COLO668 (cell line): ENCODE measurements at regions not wholly inside any gene's neighbourhood (a gene's known extent, or its start where the extent isn't known, plus 50 kb on each side); places are given as distances from the start of the nearest gene placed in this dataset.

Experiments
- DNase-seq: peaks from one replicate; lab custom pipeline; 2025; ENCODE audit not compliant: unreplicated experiment; lab: John Stamatoyannopoulos, UW

DNA sequence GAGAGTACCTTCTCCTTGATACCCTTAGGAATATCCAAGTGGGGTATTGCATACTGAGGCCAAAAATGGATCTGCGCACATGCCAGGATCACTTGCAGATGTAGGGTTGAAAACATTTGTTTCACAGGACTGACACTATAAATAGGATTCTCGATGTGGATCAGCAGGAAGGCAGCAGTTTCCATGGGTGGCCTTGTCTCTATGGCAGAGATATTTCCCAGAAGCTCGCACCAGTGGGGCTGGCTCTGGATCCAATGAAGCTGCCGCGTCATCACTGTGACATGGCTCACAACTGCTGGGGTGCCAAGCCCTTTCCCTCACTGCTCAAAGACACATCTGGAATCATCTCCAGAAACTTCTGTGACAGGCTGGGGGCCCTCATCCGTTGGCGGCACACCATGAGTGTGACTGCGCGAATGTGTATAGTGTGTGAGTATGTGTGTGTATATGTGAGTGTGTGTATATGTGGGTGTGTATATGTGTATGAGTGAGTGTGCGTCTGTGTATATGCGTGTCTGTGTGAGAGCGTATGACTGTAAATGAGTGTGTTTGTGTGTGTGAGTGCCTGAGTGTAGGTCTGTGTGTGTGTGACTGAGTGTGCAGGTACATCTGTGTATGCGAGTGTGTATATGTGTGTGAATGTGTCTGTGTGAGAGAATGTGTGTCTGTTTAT, 182.5 kb downstream of the GAS1 start:
- DNase-seq, result no peak

DNA sequence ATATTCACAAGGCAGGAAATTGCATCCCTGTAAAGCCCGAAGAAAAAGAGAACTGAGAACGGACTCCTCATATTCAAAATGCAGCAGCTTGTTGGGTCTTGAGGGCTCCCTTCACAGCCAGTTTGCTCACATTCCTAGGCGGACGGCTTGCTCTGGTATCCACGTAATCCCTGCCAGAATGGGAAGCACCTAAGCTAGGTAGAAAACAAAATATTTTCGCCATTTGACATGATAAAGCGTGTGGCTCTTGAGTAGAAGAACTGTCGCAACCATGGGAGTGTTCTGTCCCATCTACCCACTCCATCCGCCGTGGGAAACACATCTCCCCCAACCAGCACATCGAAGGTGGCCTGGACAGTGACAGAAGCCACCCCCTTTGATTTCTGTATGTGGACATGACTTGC, 183.1 kb downstream of the GAS1 start:
- no peak for DNase-seq

- DNase-seq, result no peak
These were observed 183.5 kb downstream of the GAS1 start for GRCh38 chr9:86763791-86764190.

DNA sequence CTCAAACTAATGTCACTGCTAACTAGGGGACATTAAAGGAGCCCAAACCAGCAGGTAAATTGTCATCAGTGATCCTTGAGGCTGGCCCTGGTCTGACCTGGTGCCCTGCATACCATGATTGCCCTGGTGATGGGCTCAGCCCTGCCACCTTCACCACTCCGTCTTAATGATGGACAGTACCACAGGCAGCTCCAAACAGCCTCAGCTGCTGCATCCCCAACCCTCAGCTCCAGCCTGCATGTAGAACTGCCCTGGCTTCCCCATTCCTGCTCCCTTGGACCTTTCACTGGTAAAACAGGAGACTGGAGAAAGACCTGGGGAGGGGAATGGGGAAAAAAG, 190.0 kb downstream of the GAS1 start:
- no peak for DNase-seq

GRCh38 chr9:86756576-86757381, 190.5 kb downstream of the GAS1 start:
- no peak for DNase-seq

DNA sequence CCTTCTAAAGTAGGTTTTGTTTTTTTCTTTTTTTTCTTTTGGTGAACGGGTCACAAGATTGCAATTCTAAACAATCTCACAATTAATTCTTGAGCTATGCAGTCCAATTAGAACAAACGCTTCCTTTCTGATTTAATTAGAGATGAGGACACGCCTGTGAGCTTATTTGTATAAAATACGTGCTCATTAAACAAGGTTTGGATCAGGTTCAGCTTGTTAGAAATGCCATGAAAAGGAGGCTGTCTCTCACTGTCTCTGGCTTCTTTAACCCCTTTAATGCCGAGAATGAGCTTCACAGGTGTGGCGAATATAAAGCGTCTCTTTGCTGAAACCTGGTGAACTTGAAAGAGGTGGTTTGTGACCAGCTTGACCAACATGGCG, 191.8 kb downstream of the GAS1 start:
- DNase-seq, result no peak

DNA sequence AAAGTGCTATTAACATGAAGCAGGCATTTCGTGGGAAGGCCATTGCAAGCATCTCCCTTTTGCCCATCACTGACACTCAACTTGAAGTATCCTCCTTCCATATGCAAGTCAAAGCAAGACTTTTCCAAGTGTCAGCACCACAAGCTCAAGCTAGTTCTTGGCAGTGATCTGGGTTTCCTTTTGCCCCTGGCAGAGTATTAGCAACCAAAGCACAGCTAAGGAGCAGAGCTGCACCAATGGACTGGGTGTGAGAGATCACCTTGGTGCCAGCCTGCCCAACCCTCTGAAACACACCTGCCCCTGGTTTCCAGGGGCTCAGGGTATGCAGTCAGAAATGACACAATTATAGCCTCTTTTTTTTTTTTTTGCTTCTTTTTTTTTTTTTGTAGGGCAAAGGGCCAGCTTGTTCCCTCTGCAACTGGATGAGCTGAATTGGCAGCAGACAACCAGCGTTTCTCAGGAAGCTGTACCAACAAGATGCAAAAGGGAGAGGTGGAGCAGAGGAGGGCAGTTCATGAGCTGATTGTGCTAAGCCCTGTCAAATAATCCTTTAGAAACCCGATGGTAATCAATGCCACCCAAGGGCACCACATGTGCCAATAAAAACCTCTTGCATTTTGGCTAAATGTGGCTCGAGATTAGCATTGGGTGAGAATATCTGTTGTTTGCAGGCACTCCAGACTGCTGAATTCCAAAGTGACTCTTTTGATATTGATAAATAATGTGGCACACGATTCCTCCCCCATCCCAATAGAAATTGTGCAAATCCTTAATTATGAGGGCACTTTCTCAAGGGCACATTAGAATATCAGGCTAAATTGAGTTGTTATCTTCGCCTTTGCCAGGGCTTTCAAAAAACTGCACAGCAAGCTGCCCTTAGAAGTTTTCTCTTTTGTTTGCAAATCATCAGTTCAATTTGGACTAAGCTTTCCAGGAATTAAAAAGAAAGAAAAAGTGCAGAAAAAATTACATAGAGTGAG, 192.4 kb downstream of the GAS1 start:
- no peak for DNase-seq

GRCh38 chr9:86753836-86754235, 193.5 kb downstream of the GAS1 start:
- no peak for DNase-seq

GRCh38 chr9:86752733-86753132, 194.6 kb downstream of the GAS1 start:
- no peak for DNase-seq

DNA sequence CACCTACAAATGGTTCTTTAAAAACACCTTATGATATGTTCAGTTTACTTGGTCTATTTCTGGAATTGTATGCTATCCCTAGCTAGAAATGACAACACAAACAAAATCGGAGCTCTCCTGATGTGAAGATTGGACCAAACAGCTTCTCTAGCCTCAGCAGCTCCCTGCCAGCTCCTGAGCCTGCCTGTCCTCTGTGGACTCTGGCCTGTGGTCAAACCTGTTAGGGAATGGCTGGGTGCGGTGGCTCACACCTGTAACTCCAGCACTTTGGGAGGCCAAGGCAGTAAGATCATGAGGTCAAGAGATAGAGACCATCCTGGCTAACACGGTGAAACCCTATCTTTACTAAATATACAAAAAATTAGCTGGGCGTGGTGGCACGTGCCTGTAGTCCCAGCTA, 195.3 kb downstream of the GAS1 start:
- DNase-seq, result no peak

DNA sequence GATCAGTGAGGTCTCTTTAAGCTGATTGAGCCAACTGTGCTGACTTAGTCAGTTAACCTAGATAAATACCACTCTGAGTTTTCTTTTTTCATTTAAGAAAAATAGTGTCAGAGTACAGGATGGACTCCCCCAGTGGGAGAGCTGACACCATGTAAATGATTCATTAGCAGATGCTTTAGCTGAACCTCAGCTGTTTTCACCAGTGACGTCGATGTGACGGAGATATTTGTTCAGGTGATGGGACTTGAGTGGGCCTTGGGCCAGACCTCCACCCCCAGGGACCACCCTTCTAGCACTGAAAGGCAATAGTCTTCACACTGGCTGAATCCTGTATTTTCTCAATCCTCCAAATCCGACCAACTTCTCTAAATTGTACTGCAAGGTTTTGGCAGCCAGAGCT, 196.1 kb downstream of the GAS1 start:
- DNase-seq, result no peak

- DNase-seq, result no peak
These were observed 197.4 kb downstream of the GAS1 start for GRCh38 chr9:86749894-86750255.

- DNase-seq, result no peak
These were observed 198.0 kb downstream of the GAS1 start for GRCh38 chr9:86749161-86749893.

GRCh38 chr9:86747711-86748110, 199.6 kb downstream of the GAS1 start:
- no peak for DNase-seq

GRCh38 chr9:86741311-86742208, 205.7 kb downstream of the GAS1 start:
- no peak for DNase-seq

DNA sequence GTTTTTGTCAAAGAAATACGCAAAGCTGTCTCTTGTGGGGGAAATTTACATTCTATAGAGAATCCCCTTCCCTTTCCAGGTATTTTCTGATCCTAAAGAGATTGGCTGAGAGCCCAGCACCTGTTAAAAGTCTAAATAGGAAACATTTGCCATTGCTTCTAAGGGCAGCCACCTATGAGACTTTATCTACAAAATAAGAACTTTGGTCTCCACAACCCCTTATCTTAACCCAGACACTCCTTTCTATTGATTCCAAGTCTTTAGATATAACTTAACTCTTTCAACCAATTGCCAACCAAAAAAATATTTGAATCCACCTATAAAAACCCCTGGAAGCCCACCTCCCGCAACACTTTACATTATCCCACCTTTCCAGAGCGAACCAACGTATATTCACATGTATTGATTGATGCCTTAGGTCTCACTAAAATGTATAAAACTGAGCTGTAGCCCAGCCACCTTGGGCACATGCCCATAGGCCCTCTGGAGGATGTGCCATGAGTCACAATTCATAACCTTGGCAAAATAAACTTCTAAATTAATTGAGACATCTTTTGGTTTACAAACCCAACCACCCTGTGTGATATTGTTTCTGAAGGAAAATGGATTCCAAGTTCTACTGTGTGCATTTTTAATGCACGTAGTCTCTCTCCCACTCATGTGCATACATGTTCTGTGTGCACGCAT, 211.4 kb downstream of the GAS1 start:
- no peak for DNase-seq

GRCh38 chr9:86734771-86735170, 212.5 kb downstream of the GAS1 start:
- DNase-seq, result no peak

- DNase-seq, result no peak
These were observed 213.4 kb downstream of the GAS1 start for GRCh38 chr9:86733929-86734328.

- no peak for DNase-seq
These were observed 214.7 kb downstream of the GAS1 start for GRCh38 chr9:86732514-86733171.
